ENCODE measurements at regions not wholly inside any gene's neighbourhood (a gene's known extent, or its start where the extent isn't known, plus 50 kb on each side); places are given as distances from the start of the nearest gene placed in this dataset.
A peak's percentile ranks its signal among the peaks of the same experiment; 100 is the strongest.

- Histone ChIP-seq H3K36me3 (no peaks in the 10 kb centered on the region), H3K4me1 (no peaks in the 10 kb centered on the region), H3K27me3 (no peaks in the 10 kb centered on the region), H3K27ac (no peak overlapping the region), H3K4me3 (no peak overlapping the region), H3K9me3 (no peaks in the 10 kb centered on the region)
- no peak for DNase-seq
- intact Hi-C loops (cut with DNase I; ENCODE audit: low total_unique reads) = no loop called here
- TF ChIP-seq CTCF (IDR thresholded peaks at IDR 0.05) = no peak
Observed at GRCh38 chr2:57733956-57734355, 312.6 kb upstream of the VRK2 start.

DNA sequence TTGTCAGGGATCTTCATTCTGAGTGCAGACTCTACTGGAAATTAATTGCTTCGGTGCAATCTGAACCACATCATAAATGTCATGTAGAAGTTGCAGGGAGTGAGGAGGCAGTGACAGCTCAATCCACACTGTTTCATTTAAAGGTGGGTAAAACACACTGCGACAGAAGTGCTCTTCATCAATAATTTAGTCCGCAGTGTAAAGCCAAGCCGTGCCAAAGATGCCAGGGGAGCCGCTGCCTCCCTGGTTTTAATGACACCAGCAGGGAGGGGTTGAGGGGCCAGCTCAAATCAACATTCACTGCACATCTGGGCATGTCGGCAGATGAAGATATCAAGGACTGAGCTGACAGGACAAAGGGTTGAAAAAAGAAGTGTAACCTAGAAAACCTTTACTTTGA is 305.7 kb upstream of the VRK2 start:
- DNase-seq = no peak
- no peaks in the 10 kb centered on the region for H3K9me3 ChIP-seq
- no peaks in the 10 kb centered on the region for H3K36me3 ChIP-seq
- H3K4me1 ChIP-seq = no peaks in the 10 kb centered on the region
- no peaks in the 10 kb centered on the region for H3K27me3 ChIP-seq
- intact Hi-C loops (cut with DNase I; ENCODE audit: low total_unique reads) = no loop called here
- H3K27ac ChIP-seq = no peak overlapping the region
- H3K4me3 ChIP-seq = no peak overlapping the region
- no peak for TF ChIP-seq CTCF (IDR thresholded peaks at IDR 0.05)

GRCh38 chr2:57753636-57754035 is 293.0 kb upstream of the VRK2 start:
- TF ChIP-seq CTCF (IDR thresholded peaks at IDR 0.05) = no peak
- no peak for DNase-seq
- intact Hi-C loops (cut with DNase I; ENCODE audit: low total_unique reads) = no loop called here

DNA sequence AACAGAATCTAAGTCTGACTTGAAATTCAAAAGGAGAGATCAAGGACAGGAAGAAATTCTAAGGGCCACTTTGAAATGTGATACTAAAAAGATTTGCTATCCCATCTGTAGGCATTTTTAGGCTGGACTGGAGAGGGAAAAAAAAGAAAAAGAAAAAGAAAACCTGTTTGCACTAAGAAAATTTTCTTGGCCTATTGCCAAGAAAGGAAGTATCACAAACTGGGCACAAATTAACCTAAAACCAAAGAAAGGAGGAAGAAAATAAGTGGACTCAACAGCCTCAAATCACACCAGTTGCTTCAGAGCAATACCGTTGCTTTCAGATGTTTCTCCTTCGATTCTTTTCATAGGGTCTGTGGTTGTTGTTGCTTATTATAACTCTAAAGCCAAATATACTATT is 287.9 kb upstream of the VRK2 start:
- Histone ChIP-seq H3K27me3 (no peaks in the 10 kb centered on the region), H3K4me3 (no peak overlapping the region), H3K27ac (no peak overlapping the region), H3K9me3 (no peaks in the 10 kb centered on the region), H3K4me1 (peaks cover 0 to 10% (median 8%) of the 10 kb centered on the region in 4 donors), H3K36me3 (no peaks in the 10 kb centered on the region)
- intact Hi-C loops (cut with DNase I; ENCODE audit: low total_unique reads) = no loop called here
- DNase-seq = no peak
- TF ChIP-seq CTCF (IDR thresholded peaks at IDR 0.05) = no peak

More at GRCh38 chr2:57753636-57754035, 293.0 kb upstream of the VRK2 start:
- Histone ChIP-seq H3K4me3 (no peak overlapping the region), H3K36me3 (no peaks in the 10 kb centered on the region), H3K27ac (no peak overlapping the region), H3K27me3 (no peaks in the 10 kb centered on the region), H3K9me3 (no peaks in the 10 kb centered on the region), H3K4me1 (no peaks in the 10 kb centered on the region)

DNA sequence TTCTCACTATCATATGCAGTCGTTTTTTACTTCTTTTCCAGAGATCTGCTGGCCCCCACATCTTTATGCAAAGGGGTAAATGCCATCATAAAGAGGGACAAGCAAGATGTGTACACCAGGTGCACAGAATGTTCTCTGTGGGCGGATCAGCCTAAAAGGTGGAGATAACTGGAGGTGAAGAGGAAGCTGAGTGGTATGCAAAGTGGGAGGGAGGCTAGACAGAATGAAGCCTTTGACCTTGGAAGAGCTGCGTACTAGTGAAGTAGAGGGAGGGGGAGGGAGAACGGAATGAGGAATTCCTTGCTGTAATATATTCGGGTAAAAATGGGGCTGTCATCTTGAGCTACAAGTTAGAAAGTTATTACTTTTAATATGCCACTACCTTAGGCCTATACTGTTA is 287.5 kb upstream of the VRK2 start:
- H3K4me1 ChIP-seq = peaks cover 0 to 10% (median 8%) of the 10 kb centered on the region in 4 donors
- H3K36me3 ChIP-seq = no peaks in the 10 kb centered on the region
- DNase-seq = no peak
- TF ChIP-seq CTCF (IDR thresholded peaks at IDR 0.05) = no peak
- H3K9me3 ChIP-seq = no peaks in the 10 kb centered on the region
- H3K4me3 ChIP-seq = no peak overlapping the region
- H3K27ac ChIP-seq = no peak overlapping the region
- H3K27me3 ChIP-seq = no peaks in the 10 kb centered on the region
- intact Hi-C loops (cut with DNase I; ENCODE audit: low total_unique reads) = no loop called here

DNA sequence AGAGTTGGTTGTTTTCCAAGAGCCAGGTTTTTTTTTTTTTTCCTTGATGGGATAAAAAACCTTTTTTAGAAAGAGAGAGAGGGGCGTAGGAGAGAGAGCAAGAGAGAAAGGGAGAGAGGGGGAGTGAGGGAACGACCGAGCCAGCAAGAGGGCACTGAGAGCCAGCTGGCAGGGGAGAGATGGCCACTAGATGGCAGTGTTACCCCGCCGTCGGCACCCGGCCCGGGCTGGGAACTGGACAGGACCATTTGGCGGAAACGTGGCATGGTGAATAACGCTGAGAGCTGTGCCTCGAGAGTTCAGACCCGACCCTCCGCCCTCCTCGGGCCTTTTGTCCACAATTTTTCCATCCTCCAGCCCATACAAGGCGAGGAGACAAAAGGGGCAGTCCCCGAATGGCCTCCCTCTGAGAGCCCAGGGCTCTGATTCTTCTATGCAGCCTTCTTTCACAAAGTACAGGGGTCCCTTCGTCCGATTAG is 286.7 kb upstream of the VRK2 start:
- H3K4me3 ChIP-seq = peak overlapping the region in 1 of 2 donors; percentile 38
- H3K9me3 ChIP-seq = no peaks in the 10 kb centered on the region
- no peaks in the 10 kb centered on the region for H3K36me3 ChIP-seq
- no peak overlapping the region for H3K27ac ChIP-seq
- intact Hi-C loops (cut with DNase I; ENCODE audit: low total_unique reads) = no loop called here
- TF ChIP-seq CTCF (IDR thresholded peaks at IDR 0.05) = peak; percentile 79 to 89
- H3K27me3 ChIP-seq = no peaks in the 10 kb centered on the region
- peak; percentile 74 to 84 for DNase-seq
- peaks cover 0 to 10% (median 8%) of the 10 kb centered on the region in 4 donors for H3K4me1 ChIP-seq

All from tibial artery (tissue), 4 donors.